K562 (cell line): ENCODE measurements at regions not wholly inside any gene's neighbourhood (a gene's known extent, or its start where the extent isn't known, plus 50 kb on each side); places are given as distances from the start of the nearest gene placed in this dataset.
"Not testable (repeated sequence)": the region's sequence is repeated elsewhere in the genome, so short reads cannot be mapped to it uniquely, and the experiment has no call there.

Experiments
- ATAC-seq: fragments of 200-7000 bp; cut with Tn5 transposase; 3 replicates; pipeline ENCODE4 v1.9.1; 2020; ENCODE audit warnings: moderate library complexity
- BruUV-seq: library from RNA; stranded (reverse); fragments of 400-500 nt; replicated peaks from 2 replicates; lab custom pipeline; 2021; lab: Mats Ljungman, UMichigan
- CTCF ChIA-PET: fragments of 300-600 bp; formaldehyde crosslinking; extraction: SDS; loops from one replicate; lab custom pipeline; 2021; ENCODE audit warnings: low intra/inter-chr PET ratio; lab: Yijun Ruan, JAX
- POLR2A ChIA-PET: fragments of 300-600, 350-650 bp; sonication (Branson Sonifier 250); formaldehyde crosslinking; extraction: SDS; loops from one replicate; lab custom pipeline; 2021; ENCODE audit warnings: antibody characterized with exemption, inconsistent platforms; lab: Yijun Ruan, JAX
- DNase-seq, 4 experiments: peaks; one replicate each; pipeline versions ENCODE4 v3.0.0 to v3.0.0-alpha.2; 2011 to 2018; ENCODE audit warnings: low spot score in 3 of 4, mixed read lengths in 3 of 4; ENCODE audit errors: extremely low read depth in 1 of 4
- FAIRE-seq: peaks from 2 replicates; lab custom pipeline; 2011; peaks lifted over from hg19 to GRCh38; lab: Jason Lieb, UNC
- H2AFZ ChIP-seq: 2 replicates; pipeline ENCODE4 v1.6.0; 2011; ENCODE audit warnings: low read depth, low read length, control low read depth, inconsistent platforms
- H3K27ac ChIP-seq: fragments of 200-600 bp; 3 replicates; pipeline ENCODE4 v1.8.0; 2011; ENCODE audit warnings: low read depth, mild to moderate bottlenecking, control low read depth, inconsistent platforms, low read length, moderate library complexity, mixed read lengths; ENCODE audit errors: extremely low read depth
- H3K27me3 ChIP-seq, 2 experiments: fragments of 300-600 bp in 1 of 2; 2 replicates in 1 of 2; 3 replicates in 1 of 2; pipeline versions ENCODE4 v1.6.0 to v1.8.0; 2011; ENCODE audit warnings: inconsistent platforms in 2 of 2, low read length in 2 of 2, mild to moderate bottlenecking in 1 of 2, mixed read lengths in 1 of 2, moderate library complexity in 1 of 2; ENCODE audit not compliant: control insufficient read depth in 2 of 2, insufficient read depth in 2 of 2
- H3K36me3 ChIP-seq: fragments of 300-600 bp; 3 replicates; pipeline ENCODE4 v1.8.0; 2011; ENCODE audit warnings: mild to moderate bottlenecking, low read length, inconsistent platforms; ENCODE audit not compliant: control insufficient read depth, insufficient read depth
- H3K4me1 ChIP-seq, 2 experiments: fragments of 200-600 bp in 1 of 2; replicated peaks in 1 of 2; 2 replicates in 1 of 2; 3 replicates in 1 of 2; pipeline versions ENCODE4 v1.5.1 to v1.8.0; 2011; ENCODE audit warnings: inconsistent platforms in 2 of 2, low read length in 2 of 2, mild to moderate bottlenecking in 1 of 2, mixed read lengths in 1 of 2, moderate library complexity in 1 of 2; ENCODE audit not compliant: control insufficient read depth in 2 of 2, insufficient read depth in 2 of 2
- H3K4me2 ChIP-seq: 2 replicates; pipeline ENCODE4 v1.6.1; 2011; ENCODE audit warnings: low read length, control low read depth, inconsistent platforms, mixed read lengths; ENCODE audit not compliant: insufficient read depth
- H3K4me3 ChIP-seq: fragments of 200-600 bp; sonication (generic), shearing (Covaris generic); 2 replicates; pipeline ENCODE4 v1.5.1; 2016; ENCODE audit warnings: control low read depth, inconsistent platforms
- H3K79me2 ChIP-seq: fragments of 200-600 bp; 3 replicates; pipeline ENCODE4 v1.8.0; 2011; ENCODE audit warnings: low read length, inconsistent platforms; ENCODE audit not compliant: control insufficient read depth, insufficient read depth
- H3K9ac ChIP-seq, 2 experiments: 2 replicates each; pipeline versions ENCODE4 v1.6.0 to v1.6.1; 2011; ENCODE audit warnings: low read depth in 2 of 2, low read length in 2 of 2, control low read depth in 1 of 2, inconsistent platforms in 1 of 2, mild to moderate bottlenecking in 1 of 2, mixed read lengths in 1 of 2; ENCODE audit not compliant: insufficient read depth in 1 of 2
- H3K9me1 ChIP-seq: one replicate; pipeline ENCODE4 v1.6.0; 2011; ENCODE audit warnings: inconsistent platforms, mild to moderate bottlenecking, low read length, moderate library complexity; ENCODE audit not compliant: control insufficient read depth, insufficient read depth
- H3K9me3 ChIP-seq: replicated peaks from 2 replicates; pipeline ENCODE4 v1.5.1; 2011; ENCODE audit warnings: low read depth, low read length, inconsistent platforms; ENCODE audit not compliant: control insufficient read depth, insufficient read depth
- H4K20me1 ChIP-seq: replicated peaks from 2 replicates; pipeline ENCODE4 v1.6.1; 2011; ENCODE audit warnings: low read length, inconsistent platforms, mixed read lengths; ENCODE audit not compliant: control insufficient read depth, insufficient read depth
- FOS ChIP-seq: IDR thresholded peaks from 3 replicates; pipeline ENCODE4 v1.6.1; 2011; ENCODE audit not compliant: insufficient read length; ENCODE audit errors: extremely low read depth
- KLF6 ChIP-seq: fragments of 250-450 bp; sonication (Bioruptor Pico); IDR thresholded peaks from 2 replicates; pipeline ENCODE4 v1.4.0; 2020; ENCODE audit warnings: mild to moderate bottlenecking, moderate library complexity, borderline replicate concordance
- RHOXF2B ChIP-seq: fragments of 250-450 bp; sonication (Bioruptor Pico); conservative IDR thresholded peaks from 2 replicates; pipeline ENCODE4 v1.5.1; 2021
- SOX6 ChIP-seq: fragments of 450-650 bp; IDR thresholded peaks from 2 replicates; pipeline ENCODE4 v1.6.1; 2014; ENCODE audit warnings: mild to moderate bottlenecking
- WGBS: fragments of 100-300 bp; shearing (Covaris generic); methylation state at CpG from one replicate; pipeline ENCODE4 v1.1.6; 2016; ENCODE audit warnings: low coverage, mixed read lengths; ENCODE audit not compliant: insufficient coverage; ENCODE audit errors: missing lambda C conversion rate; 5-methylcytosine and 5-hydroxymethylcytosine counted together
- in situ Hi-C: fragments of 300-500 bp; cut with MboI; formaldehyde crosslinking; loops from 4 replicates; pipeline ENCODE4 v1.15.0; 2018; ENCODE audit warnings: inconsistent platforms, mixed read lengths
- intact Hi-C: fragments of 100-400 bp; cut with micrococcal nuclease; formaldehyde crosslinking; loops from 2 replicates; pipeline ENCODE4 v1.14.2; 2022
- TF ChIP-seq, protein P1 (sequence below): fragments of 250-450 bp; sonication (Bioruptor Pico); IDR thresholded peaks from 2 replicates; pipeline ENCODE4 v1.4.0; 2020; ENCODE audit warnings: mild to moderate bottlenecking, moderate library complexity

GRCh38 chr2:94776036-94776435, 95.2 kb upstream of the TEKT4 start (continued):
- TF ChIP-seq, protein P1, sequence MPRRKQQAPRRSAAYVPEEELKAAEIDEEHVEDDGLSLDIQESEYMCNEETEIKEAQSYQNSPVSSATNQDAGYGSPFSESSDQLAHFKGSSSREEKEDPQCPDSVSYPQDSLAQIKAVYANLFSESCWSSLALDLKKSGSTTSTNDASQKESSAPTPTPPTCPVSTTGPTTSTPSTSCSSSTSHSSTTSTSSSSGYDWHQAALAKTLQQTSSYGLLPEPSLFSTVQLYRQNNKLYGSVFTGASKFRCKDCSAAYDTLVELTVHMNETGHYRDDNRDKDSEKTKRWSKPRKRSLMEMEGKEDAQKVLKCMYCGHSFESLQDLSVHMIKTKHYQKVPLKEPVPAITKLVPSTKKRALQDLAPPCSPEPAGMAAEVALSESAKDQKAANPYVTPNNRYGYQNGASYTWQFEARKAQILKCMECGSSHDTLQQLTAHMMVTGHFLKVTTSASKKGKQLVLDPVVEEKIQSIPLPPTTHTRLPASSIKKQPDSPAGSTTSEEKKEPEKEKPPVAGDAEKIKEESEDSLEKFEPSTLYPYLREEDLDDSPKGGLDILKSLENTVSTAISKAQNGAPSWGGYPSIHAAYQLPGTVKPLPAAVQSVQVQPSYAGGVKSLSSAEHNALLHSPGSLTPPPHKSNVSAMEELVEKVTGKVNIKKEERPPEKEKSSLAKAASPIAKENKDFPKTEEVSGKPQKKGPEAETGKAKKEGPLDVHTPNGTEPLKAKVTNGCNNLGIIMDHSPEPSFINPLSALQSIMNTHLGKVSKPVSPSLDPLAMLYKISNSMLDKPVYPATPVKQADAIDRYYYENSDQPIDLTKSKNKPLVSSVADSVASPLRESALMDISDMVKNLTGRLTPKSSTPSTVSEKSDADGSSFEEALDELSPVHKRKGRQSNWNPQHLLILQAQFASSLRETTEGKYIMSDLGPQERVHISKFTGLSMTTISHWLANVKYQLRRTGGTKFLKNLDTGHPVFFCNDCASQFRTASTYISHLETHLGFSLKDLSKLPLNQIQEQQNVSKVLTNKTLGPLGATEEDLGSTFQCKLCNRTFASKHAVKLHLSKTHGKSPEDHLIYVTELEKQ, result no peak
- TF ChIP-seq KLF6 (CRISPR knock-in tag), result no peak
- no peak for TF ChIP-seq SOX6
- TF ChIP-seq FOS, result no peak
- no peak for TF ChIP-seq RHOXF2B (CRISPR knock-in tag)

DNA sequence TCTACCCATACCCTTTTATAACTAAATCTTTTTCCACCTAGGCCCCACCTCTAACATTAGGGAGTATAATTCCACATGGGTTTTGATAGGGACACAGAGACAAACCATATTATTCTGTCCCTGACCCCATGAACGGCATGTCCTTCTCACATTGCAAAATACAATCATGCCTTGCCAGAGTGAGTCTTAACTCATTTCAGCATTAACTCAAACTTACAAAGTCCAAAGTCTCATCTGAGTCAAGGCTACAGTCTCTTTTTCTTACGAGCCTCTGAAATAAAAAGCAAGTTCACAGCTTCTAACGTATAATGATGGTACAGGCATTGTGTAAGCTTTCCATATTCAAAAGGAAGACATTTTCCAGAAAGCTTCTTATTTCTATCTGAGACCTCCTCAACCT, 86.1 kb upstream of the TEKT4 start:
- not testable (repeated sequence) for BruUV-seq

DNA sequence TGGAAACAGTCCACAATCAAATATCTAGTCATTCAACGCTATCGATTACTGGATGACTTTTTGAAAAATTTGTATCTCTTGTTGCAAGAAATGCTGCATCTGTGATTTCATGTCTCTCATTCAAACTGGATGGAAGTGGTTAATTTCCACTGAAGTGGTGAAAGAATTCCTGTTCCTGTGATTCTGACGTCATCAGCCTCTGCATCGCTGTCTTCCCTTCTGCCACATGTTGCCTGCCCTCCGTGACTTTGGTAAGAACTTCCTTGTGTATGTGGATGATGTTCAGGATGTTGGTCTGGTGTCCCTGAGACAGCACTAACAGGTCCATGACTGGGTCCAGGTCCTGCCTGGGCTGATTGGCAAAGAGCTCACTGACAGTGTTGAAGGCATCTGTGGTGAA, 84.8 kb upstream of the TEKT4 start:
- CTCF ChIA-PET, H3K4me3 ChIP-seq, H4K20me1 ChIP-seq, H3K9ac ChIP-seq, H3K27me3 ChIP-seq, H3K4me2 ChIP-seq, intact Hi-C loops, H3K27ac ChIP-seq, H2AFZ ChIP-seq, POLR2A ChIA-PET, FAIRE-seq, DNase-seq, H3K4me1 ChIP-seq, H3K79me2 ChIP-seq, BruUV-seq, H3K9me3 ChIP-seq, ATAC-seq, H3K36me3 ChIP-seq, H3K9me1 ChIP-seq, in situ Hi-C loops: not testable (repeated sequence)
- 1% methylated on average over 5 of the region's 5 CpGs for WGBS

More for the DNA sequence above, 86.1 kb upstream of the TEKT4 start:
- FAIRE-seq, H4K20me1 ChIP-seq, H3K4me3 ChIP-seq, ATAC-seq, H3K27ac ChIP-seq, H2AFZ ChIP-seq, CTCF ChIA-PET, H3K9me3 ChIP-seq, H3K79me2 ChIP-seq, intact Hi-C loops, H3K9ac ChIP-seq, DNase-seq, H3K4me2 ChIP-seq, POLR2A ChIA-PET, in situ Hi-C loops, H3K4me1 ChIP-seq, H3K9me1 ChIP-seq, H3K36me3 ChIP-seq, H3K27me3 ChIP-seq: not testable (repeated sequence)
- 0% methylated on average over 3 of the region's 3 CpGs for WGBS
